GM18909 (cell line): ENCODE measurements at regions not wholly inside any gene's neighbourhood (a gene's known extent, or its start where the extent isn't known, plus 50 kb on each side); places are given as distances from the start of the nearest gene placed in this dataset.

ENCODE experiments used
- ATAC-seq: cut with Tn5 transposase; IDR thresholded peaks from one replicate; pipeline ENCODE4 v1.9.1; 2021; ENCODE audit warnings: mild to moderate bottlenecking; ENCODE audit not compliant: unreplicated experiment, poor library complexity

DNA sequence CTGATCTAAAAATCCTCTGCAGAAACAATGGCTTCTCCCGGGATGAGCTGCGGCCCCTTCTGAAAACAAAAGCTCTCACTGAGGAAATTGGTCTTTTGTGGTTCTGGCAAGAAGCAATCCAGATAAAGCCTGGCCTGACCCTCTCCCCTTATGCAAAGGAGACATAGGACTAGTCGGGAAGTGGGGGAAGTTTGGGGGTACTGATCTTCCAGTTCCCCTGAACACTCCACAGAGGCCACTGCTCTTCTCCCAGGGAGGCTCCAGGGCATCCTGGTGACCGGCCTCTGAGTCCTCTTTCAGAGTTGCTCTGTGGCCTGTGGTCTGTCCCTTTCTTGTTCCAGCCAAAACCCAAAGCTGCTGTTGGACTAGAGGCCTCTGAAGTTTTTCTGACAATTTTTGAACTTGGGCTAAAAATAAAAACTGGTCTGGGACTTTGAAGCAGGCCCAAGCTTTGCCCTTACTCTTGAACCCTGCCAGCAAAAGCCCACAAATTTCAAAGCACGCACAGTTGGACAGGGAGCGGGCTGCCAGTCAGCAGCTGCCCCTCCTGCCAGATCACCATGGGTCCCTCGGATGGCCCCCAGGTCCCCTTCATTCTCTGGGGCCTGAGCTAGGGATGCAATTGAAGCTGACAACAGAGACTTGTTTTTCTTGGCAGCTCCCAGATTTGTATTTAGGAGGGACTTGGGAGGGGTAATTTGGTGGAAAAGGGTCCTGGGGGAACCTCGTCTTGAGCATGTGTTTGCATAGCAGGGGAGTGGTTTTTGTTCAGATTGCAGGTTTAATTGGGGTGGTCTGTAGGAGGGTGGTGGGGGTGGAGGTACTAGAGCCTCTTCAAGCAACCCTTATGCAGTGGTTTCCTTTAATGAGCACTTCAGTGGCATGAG, 381.6 kb upstream of the CADM1 start:
- no peak for ATAC-seq

DNA sequence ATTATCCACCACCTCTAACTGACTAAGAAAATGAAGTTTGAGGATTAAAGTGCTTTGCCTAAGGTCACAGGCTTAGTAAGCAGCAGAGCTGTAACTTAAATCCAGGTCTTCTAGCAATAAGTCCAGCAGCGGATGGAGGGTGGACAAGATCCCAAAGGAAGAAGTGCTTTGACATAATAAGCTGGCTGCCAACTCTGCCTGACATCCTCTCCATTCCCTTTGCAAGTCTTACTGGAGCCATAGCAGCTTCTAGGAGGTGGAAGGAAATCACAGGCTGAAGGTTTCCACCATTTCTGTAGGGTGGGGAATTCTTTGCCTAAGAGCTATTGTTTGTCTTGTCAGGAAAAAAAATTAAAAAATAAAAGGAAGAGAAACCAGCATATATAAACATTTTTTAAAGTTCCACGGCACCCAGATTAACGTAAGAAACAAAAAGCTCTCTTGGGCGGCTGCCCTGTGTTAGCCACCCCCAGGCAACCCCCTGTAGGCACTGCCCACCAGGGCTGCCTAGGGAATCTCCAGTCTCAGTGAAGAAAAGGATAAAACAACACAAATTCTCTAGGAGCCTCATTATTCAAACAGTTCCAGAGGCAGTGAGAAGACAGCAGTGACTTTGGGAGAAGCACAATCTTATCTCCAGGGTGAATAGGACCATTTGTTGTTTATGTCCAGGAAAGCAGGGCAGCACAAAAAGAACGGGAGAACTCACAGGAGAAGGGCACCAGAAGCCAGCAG, 380.8 kb upstream of the CADM1 start:
- no peak for ATAC-seq

DNA sequence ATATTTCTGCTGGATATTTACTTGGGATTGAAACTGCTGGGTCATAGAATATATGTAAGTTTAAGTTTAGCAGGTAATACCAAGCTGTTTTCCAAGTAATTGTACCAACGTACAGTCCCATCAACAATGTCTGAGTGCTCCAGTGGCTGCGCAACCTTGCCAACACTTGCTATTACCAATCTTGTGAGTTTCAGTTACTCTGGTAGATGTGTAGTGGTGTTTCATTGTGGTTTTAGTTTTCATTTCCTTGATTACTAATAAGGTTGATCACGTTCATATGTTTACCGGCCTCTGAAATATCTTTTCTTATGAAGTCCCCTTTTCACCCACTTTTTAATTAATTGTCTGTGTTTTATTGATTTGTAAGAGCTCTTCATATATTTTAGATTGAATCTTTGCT, 370.6 kb upstream of the CADM1 start:
- ATAC-seq = peak; percentile 82

DNA sequence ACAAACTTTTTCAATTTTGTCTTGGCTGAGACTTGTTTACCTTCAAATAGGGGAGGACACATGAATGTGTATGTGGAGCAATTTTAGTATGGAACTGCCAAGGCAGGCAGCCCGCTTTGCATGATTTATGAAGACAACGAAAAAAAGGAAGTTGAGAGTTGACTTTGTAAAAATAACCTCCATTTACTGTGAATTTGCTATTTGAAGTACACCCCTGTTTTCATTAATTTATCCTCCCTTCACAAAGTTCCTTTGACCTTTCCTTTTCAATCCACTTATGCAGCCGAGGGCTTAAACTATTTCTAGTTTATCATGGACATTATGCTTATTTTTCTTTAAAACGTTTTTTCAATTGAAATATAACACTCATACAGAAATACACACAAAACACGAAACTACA, 369.6 kb upstream of the CADM1 start:
- ATAC-seq = peak; percentile 33

DNA sequence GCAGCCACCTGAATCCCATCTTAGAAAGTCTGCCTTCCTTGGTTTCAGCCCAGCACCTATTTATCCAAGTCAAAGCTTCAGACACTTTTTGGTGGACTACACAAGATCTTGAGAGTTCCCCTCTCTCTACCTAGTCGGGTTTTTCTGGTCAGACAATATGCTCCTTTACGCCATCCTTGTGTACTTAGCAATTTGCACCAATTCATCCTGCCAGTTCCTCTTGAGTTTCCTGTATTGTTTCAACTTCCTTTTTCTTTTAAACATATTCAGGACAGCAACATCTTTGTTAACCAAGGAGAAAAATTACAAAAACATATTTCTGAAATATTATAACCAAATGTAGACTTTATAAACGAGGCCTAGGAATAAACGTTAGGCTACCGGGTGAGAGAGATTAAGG, 368.2 kb upstream of the CADM1 start:
- ATAC-seq = no peak

DNA sequence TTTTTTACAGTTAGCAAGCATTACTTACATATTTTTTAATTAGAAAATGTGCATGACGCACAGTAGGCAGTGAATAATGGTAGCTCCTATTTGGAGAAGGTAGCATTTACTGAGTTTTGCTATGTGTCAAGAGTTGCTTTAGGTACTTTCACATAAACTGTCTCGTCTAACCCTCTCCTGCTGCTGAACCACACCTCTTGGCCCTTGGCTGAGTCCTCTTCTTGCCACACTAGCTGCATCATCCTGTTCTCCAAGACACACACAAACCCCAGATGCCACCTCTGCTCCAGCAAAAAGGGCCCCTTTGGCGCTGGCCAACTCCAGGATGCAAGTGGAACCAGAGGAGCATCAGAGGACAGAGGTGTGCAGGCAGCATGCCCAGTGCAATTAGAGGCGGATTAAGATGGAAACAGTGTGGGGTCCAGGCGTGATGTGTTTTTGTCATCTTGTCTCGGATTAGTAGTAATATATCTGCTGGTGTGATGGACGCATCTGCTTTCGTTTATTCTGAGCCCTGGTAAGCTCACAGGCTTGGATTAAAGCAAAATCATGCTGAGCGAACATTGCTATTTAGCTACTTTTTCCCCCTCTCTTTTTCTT, 367.0 kb upstream of the CADM1 start:
- ATAC-seq = no peak

DNA sequence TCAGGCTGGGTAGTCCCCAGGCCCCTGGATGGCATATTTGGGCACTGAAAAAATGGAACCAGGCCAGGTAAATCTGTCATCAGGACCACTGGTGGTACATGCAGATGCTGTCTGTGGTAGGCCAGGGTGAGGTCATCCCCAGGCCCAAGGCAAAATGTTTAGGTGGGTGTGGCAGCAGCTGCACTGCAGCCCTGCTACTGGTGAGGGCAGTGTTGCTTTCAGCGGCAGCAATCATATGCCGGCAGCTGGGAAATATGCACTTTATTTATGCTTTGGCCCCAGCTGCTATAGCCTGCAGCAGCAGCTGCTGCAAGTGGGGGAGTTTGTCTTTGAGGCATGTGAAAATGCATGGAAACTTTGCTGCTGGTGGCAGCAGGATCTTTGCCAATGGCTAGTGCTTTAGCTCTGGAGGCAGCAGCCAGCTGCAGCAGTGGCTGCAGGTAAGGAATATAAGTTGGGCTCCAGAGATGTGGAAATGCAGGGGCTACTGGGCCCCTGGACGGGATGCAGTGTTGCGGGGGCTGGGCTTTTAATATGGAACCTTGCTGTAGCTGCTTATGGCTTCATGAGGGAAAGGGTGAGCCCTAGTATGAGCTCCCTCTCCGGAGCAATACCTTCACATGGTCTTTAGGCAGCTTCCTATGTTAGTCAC, 365.7 kb upstream of the CADM1 start:
- ATAC-seq = peak; percentile 83

DNA sequence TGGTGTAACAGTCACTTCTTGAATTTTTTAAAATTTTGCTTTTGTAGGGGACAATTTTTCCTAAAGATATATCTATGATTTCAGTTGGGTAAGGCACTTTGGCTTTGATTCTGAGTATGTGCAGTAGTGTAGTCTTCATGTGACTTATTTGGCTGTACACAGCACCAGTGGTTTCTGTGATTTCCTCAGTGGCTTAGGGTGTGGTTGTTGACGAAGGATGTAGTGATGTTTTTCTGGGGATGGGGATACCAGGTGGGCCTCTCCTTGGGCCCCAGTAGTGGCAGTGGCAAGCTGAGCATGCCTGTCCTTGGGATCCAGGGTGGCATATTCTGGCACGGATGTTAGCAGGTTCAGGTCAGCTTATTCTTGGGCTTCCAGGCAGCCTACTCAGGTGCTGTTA, 364.9 kb upstream of the CADM1 start:
- ATAC-seq = no peak

DNA sequence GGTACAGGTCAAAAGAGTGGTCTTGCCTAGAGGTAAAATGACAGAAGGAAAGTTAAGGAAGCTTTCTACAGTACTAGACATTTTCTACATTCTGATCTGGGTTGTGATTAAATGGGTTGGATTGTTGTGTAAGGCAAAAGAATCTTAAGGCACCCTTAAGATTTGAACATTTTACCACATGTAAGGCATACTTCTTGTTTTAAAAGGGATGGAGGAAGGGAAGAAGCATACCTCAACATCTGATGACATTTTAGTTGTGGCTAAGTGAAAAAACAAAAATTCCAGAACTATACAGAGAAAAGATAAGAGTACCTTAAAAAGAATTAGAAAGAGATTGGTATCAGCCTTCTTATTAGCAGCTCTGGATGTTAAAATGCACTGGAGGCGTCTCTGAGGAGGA, 356.0 kb upstream of the CADM1 start:
- no peak for ATAC-seq

DNA sequence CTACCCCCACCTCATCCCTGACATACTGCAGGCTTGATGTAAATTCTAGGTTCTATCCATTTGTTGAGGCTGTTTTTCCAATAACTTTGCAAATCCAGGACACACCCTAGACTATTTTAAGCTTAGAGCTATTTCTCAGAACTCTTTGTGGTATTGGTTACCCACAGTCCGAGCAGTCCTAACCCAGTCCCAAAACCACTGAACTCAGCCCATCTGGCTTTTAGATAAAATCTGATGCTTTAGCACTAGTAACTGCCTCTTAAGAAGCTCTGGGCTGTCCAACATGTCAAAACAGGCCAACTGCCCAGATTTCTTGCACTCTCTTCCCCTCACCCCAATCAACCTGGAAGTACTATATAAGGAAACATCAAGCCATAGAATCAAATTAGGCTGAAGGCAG, 344.4 kb upstream of the CADM1 start:
- no peak for ATAC-seq

DNA sequence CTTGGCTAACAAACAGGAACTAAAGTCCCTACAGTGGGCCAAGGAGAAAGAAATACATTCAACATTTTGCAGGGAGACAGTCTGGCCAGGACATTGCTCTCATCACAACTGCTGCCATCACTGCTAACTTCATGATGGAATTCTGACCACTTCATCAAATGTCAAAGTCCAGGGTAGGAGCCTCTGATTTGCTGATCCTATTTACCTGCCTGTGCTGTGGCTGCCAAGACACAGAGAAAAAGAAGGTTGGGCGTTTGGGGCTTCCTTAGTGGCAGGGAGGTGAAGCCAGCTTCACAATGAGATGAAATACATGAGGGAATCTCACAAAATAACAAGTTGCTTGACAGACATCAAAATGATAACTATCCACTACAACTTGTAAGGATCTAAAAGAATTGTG, 343.9 kb upstream of the CADM1 start:
- ATAC-seq = no peak

DNA sequence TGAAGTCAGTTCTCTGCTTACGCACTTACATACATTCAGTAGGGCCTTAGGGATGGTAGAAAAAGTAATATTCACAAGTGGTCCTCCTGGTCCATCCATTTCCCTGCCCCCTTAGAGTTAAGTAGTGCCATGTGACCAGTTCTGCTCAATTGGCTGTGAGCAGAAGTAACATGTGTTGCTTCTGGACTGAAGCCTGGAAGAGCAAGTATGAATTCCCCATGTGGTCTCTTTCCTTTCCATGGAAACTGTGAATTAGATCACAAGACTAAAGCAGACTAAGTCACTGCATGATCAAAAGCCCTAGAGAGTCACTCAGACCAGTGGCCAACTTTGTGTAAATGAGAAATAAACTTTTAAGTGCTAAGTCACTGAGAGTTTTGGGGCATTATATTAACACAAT, 341.7 kb upstream of the CADM1 start:
- ATAC-seq = no peak

DNA sequence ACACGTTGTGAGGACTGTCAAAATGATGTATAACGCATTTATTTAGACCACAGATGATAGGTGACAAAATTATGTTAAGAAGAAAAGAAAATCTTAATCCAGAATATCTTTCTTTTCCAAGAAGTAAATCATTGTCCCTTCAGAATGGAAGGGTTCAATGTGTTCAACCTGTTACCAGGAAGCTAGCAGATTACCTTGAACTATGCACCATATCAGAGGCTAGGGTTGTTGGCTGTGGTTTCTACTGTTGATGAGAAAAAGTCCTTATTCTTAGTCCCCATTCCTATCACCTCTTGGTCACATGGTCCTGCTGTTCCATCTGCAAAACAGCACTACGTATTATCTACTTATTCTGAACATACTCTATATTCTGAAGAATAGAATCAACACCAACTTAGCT, 339.5 kb upstream of the CADM1 start:
- no peak for ATAC-seq

DNA sequence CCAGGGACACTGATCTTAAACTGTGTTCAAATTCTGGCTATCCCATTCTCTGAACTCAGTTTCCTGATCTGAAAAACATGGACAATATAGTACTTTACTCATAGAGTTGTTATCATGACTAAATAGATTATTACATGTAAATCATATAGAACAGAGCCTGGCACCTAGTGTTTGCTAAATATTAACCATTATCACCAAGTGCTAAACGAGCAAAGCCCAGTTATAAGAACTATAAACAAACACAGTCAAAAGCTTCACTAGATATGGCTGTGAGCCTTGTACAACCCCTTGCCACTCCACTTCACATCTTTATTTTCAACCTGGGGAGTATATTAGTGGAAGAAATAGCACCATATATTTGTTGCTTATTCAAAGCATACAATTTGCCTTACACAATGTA, 338.9 kb upstream of the CADM1 start:
- ATAC-seq = no peak

DNA sequence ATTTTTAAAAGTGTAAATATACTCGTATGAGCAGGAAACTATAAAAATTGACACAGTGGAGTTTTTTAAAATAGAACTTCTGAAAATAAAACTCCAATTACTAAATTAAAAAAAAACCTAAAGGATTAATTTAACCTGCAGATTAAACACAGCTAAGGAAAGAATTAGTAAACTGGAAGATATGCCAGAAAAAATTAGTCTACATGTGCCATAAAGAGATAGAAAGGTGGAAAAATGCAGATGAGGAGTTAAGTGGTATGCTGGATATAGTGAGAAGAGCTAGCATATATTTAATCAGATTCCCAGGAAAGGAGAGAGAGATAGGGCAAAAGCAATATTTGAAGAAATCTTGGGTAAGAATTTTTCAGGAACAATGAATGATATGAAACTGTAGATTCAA, 315.8 kb upstream of the CADM1 start:
- ATAC-seq = no peak

DNA sequence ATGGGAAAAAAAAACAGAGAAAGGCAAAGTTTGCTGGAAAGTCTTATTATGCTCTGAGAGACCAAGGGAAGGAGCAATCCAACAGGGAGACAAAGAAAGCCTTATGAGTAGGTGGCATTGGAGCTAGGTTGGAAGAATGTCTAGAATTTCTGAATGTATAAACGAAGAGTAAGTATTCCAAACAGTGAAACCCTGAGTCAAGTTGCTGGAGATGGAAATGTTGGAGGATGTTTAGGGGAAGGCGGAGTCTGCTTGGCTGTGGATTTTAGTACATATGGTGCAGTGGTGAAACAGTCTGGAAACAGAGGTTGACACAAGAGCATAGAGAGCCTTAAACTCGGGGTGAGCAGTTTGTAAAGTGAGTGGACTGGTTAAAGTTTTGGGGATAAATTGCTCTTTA, 314.8 kb upstream of the CADM1 start:
- no peak for ATAC-seq

DNA sequence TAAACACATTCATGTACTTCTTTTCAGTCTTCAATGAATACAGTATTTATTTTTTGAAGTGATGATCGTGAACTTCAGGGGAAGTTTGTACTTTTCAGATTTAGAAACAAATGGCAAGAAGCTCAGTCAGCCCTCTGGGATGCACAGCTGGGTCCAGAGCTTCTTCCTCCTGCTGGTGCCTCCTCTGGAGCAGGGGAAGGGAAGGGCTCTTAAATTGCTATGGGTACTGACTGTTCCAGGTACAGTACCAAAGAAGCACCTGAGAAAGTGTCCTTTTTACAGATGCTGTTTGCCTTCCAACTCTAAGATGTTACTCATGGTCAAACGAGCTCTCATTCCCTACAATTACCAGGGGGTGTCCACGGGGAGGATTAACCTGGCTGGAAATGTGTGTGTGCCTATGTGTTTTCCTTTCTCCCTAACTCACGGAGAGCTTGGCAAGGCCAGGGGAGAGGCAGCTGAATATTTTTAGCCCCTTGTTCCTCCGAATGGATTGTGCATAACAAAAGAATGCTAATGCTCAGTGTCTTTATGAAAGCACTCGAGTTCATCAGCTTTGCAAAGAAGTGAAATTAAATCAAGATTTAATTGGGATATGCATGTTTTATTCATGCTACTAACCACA, 313.7 kb upstream of the CADM1 start:
- ATAC-seq = no peak

DNA sequence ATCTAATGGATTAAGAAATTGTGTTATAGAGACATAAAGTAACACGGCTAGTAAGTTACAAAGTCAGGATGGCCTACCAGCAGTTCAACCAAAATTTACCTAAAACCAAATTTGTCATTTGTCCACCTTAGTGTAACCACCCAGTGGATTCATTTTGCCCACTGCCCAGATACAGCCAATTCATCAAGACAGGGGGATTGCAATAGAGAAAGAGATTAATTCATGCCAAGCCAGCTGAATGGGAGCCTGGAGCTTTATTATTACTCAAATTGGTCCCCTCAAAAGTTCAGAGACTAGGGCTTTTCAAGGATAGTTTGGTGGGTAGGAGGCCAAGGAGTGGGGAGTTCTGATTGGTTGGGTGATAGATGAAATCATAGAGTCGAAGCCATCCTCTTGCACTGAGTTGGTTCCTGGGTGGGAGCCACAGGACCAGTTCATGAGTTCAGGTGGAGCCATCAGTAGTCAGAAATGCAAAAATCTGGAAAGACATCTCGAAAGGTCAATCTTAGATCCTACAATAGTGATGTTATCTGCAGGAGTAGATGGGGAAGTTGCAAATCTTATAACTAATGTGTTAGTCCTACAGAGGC, 304.2 kb upstream of the CADM1 start:
- ATAC-seq = no peak

DNA sequence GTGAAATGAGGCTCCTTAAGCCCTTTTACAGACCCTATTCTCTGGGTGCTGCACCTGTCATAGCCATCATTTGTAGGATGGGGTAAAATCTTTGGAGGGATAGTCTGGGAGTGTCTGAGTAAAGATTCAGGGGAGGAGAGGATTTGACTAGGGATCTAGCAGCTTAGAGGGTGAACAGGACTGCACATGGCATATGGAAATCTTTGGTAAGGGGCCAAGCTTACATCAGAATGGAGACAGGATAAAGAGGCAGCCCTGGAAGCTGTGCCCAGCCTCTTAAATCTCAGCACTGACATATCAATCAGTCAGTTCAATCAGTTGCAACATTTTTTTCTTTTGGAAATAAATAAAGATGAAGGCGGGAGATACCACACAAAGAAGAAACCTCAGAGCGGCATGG, 301.8 kb upstream of the CADM1 start:
- no peak for ATAC-seq

DNA sequence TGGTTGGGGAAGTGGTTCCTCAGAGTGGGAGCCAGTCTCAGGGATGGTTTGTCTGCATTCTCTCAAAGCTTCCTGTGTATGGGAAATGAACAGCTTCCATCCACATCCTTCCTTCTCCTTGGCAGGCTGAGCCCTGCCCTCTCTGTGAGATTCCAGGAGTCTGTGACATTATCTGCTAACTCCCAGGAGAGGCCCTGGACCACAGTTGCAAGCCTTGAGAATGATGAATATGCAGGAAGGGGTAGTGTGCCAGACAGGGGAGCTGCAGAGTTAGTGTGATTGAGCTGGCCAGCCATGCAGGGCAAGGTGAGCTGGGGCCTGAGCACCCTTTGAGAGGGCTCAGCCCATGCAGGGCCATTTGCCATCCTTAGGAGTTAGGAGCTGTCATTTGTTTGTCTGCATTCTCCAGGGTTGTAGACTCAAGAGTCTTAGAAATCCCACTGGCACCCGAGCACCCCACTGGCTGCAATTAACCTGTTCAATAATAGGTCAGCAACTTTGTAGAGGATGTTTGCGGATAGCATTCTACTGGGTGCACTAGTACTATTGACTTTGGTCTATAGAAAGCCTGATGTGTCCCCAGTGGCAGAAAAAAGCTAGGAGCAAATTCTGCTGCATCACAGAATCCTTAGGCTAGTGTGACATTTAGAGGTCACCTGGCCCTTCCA, 299.0 kb upstream of the CADM1 start:
- ATAC-seq = no peak
